ENCODE measurements at regions not wholly inside any gene's neighbourhood (a gene's known extent, or its start where the extent isn't known, plus 50 kb on each side); places are given as distances from the start of the nearest gene placed in this dataset.

GRCh38 chr2:208872591-208872990 is 466.0 kb downstream of the PTH2R start:
- ATAC-seq: no peak
- H3K9me3 ChIP-seq: no peaks in the 10 kb centered on the region

GRCh38 chr2:208879666-208880065 is 473.1 kb downstream of the PTH2R start:
- H3K27ac ChIP-seq: no peak overlapping the region
- H3K4me1 ChIP-seq: no peaks in the 10 kb centered on the region
- H3K4me3 ChIP-seq: no peak overlapping the region
- 43 to 48% (median 47%) methylated on average over 3 of the region's 3 CpGs for WGBS, 3 donors
- DNase-seq: no peak
- H3K36me3 ChIP-seq (ENCODE audit: insufficient read depth in 1 of 2, low read depth in 1 of 2): no peaks in the 10 kb centered on the region
- no peak for ATAC-seq
- no peaks in the 10 kb centered on the region for H3K9me3 ChIP-seq
- no peak for TF ChIP-seq CTCF (IDR thresholded peaks at IDR 0.05)
- intact Hi-C loops (cut with DNase I): no loop called here
- H3K27me3 ChIP-seq (ENCODE audit: insufficient read depth in 3 of 3, low read length in 2 of 3): no peaks in the 10 kb centered on the region

More at GRCh38 chr2:208872591-208872990, 466.0 kb downstream of the PTH2R start:
- Histone ChIP-seq H3K36me3 (ENCODE audit: insufficient read depth in 1 of 2, low read depth in 1 of 2) (no peaks in the 10 kb centered on the region), H3K27me3 (ENCODE audit: insufficient read depth in 3 of 3, low read length in 2 of 3) (no peaks in the 10 kb centered on the region), H3K4me3 (no peak overlapping the region), H3K4me1 (no peaks in the 10 kb centered on the region), H3K27ac (no peak overlapping the region)
- TF ChIP-seq CTCF (IDR thresholded peaks at IDR 0.05): no peak
- DNase-seq: no peak
- intact Hi-C loops (cut with DNase I): no loop called here
- 70 to 78% (median 76%) methylated on average over 3 of the region's 3 CpGs for WGBS, 3 donors

- no peak for TF ChIP-seq CTCF (IDR thresholded peaks at IDR 0.05)
- WGBS, 3 donors: 61 to 65% (median 63%) methylated on average over 4 of the region's 4 CpGs
- Histone ChIP-seq H3K4me1 (no peaks in the 10 kb centered on the region), H3K27ac (no peak overlapping the region), H3K4me3 (no peak overlapping the region), H3K27me3 (ENCODE audit: insufficient read depth in 3 of 3, low read length in 2 of 3) (no peaks in the 10 kb centered on the region), H3K36me3 (ENCODE audit: insufficient read depth in 1 of 2, low read depth in 1 of 2) (no peaks in the 10 kb centered on the region), H3K9me3 (no peaks in the 10 kb centered on the region)
- DNase-seq: no peak
- intact Hi-C loops (cut with DNase I): no loop called here
- ATAC-seq: no peak
Measured at GRCh38 chr2:208880171-208880570, 473.6 kb downstream of the PTH2R start.

- Histone ChIP-seq H3K4me1 (no peaks in the 10 kb centered on the region), H3K27me3 (ENCODE audit: insufficient read depth in 3 of 3, low read length in 2 of 3) (no peaks in the 10 kb centered on the region), H3K27ac (no peak overlapping the region), H3K36me3 (ENCODE audit: insufficient read depth in 1 of 2, low read depth in 1 of 2) (no peaks in the 10 kb centered on the region), H3K4me3 (no peak overlapping the region), H3K9me3 (no peaks in the 10 kb centered on the region)
- ATAC-seq (no peak), DNase-seq (no peak)
- 63 to 86% (median 72%) methylated on average over 2 of the region's 2 CpGs for WGBS, 3 donors
- TF ChIP-seq CTCF (IDR thresholded peaks at IDR 0.05): no peak
- intact Hi-C loops (cut with DNase I): no loop called here
Measured at GRCh38 chr2:208890486-208890885, 483.9 kb downstream of the PTH2R start.

- no peak for ATAC-seq
Measured at GRCh38 chr2:208892203-208892602, 485.6 kb downstream of the PTH2R start.

More at GRCh38 chr2:208892203-208892602, 485.6 kb downstream of the PTH2R start:
- intact Hi-C loops (cut with DNase I): no loop called here
- DNase-seq: no peak
- Histone ChIP-seq H3K27ac (no peak overlapping the region), H3K27me3 (ENCODE audit: insufficient read depth in 3 of 3, low read length in 2 of 3) (no peaks in the 10 kb centered on the region), H3K4me1 (no peaks in the 10 kb centered on the region), H3K9me3 (no peaks in the 10 kb centered on the region), H3K36me3 (ENCODE audit: insufficient read depth in 1 of 2, low read depth in 1 of 2) (no peaks in the 10 kb centered on the region), H3K4me3 (no peak overlapping the region)
- TF ChIP-seq CTCF (IDR thresholded peaks at IDR 0.05): no peak
